Upper lobe of left lung (tissue), 6 donors: ENCODE measurements at regions not wholly inside any gene's neighbourhood (a gene's known extent, or its start where the extent isn't known, plus 50 kb on each side); places are given as distances from the start of the nearest gene placed in this dataset.
"Not testable (repeated sequence)": the region's sequence is repeated elsewhere in the genome, so short reads cannot be mapped to it uniquely, and the experiment has no call there.

ENCODE experiments used
- ATAC-seq, 2 donors: fragments of 200-7000 bp; cut with Tn5 transposase; one replicate each; pipeline ENCODE4 v1.9.1; 2022; ENCODE audit warnings: mild to moderate bottlenecking in 2 of 2, moderate library complexity in 2 of 2; ENCODE audit not compliant: low FRiP score in 2 of 2
- DNase-seq, 2 donors: peaks; one replicate each; pipeline ENCODE4 v3.0.0-alpha.2; 2019 to 2020
- H3K27ac ChIP-seq, 4 donors: fragments of 200-600 bp; sonication (generic); one replicate each; pipeline ENCODE4 v1.5.1; 2016 to 2019
- H3K27me3 ChIP-seq, 4 donors: fragments of 200-600 bp; sonication (generic); one replicate each; pipeline ENCODE4 v1.5.1; 2017 to 2019
- H3K36me3 ChIP-seq, 4 donors: fragments of 200-600 bp; sonication (generic); one replicate each; pipeline ENCODE4 v1.5.1; 2016 to 2019
- H3K4me1 ChIP-seq, 4 donors: fragments of 200-600 bp; sonication (generic); one replicate each; pipeline ENCODE4 v1.5.1; 2018 to 2019
- H3K4me3 ChIP-seq, 4 donors: fragments of 200-600 bp; sonication (generic); one replicate each; pipeline ENCODE4 v1.5.1; 2017 to 2019; ENCODE audit warnings: mild to moderate bottlenecking in 2 of 4, moderate library complexity in 1 of 4
- H3K9me3 ChIP-seq, 4 donors: fragments of 200-600 bp; sonication (generic); one replicate each; pipeline ENCODE4 v1.5.1; 2018 to 2019
- EP300 ChIP-seq, 4 donors: sonication (generic); formaldehyde crosslinking; IDR thresholded peaks; one replicate each; pipeline ENCODE4 v1.5.1; 2017; ENCODE audit warnings: antibody characterized with exemption in 4 of 4, control low read depth in 2 of 4
- POLR2A ChIP-seq, 4 donors: fragments of 450-650 bp; IDR thresholded peaks; one replicate each; pipeline ENCODE4 v1.5.1; 2016 to 2017; ENCODE audit warnings: antibody characterized with exemption in 4 of 4, mild to moderate bottlenecking in 2 of 4
- POLR2AphosphoS5 ChIP-seq, 2 donors: sonication (generic); formaldehyde crosslinking; IDR thresholded peaks; one replicate each; pipeline ENCODE4 v1.5.1; 2017; ENCODE audit warnings: antibody characterized with exemption in 2 of 2
- WGBS, 2 donors: methylation state at CpG; one replicate each; pipeline ENCODE4 v1.1.5; 2017 to 2018; 5-methylcytosine and 5-hydroxymethylcytosine counted together
- TF ChIP-seq, protein P1 (sequence below), 6 experiments: fragments of 450-650 bp in 4 of 6; fragments of 200-600 bp in 2 of 6; sonication (generic) in 2 of 6; IDR thresholded peaks; one replicate each; pipeline ENCODE4 v1.5.1; 2016 to 2019; ENCODE audit warnings: antibody characterized with exemption in 6 of 6
- donor health status: DM: no; HTN: no; CAD: no; lungs with moderate emphysema.
- donor health status: DM: no; HTN: yes; CAD: no; lungs with severe emphysema.

DNA sequence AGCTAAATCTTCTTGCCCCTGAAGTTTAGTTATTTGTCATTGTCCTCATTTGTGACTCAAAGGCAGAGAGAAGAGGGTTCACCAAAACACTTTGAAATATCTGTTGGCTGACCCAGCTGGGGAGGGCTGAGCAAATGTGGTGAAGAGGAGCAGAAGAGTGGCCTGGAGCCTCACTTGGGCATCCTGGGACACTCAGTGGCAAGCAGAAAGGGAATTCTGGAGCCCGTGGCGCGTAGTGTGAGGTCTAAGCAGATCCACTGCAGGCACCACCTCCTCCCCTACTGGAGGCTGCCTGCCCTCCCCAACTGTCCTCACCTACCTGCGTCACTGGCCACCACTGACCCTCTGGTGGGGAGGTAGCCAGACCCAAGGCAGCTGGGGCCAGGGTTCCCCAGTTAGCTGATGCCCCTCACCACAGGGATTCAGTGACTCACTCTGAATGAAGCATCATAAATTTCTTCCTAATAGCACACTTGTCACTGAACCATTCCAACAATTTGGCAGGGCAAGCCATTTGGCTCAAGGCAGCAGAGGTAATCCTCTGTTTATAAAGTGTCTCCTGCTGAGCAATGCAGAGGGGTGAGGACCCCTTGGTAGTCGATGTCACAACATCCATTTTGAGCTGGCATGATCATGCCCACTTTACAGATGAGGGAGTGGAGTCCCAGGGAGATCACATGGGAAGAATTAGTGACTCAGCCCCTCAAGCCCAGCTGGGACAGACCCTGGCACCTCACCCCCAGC is 80.3 kb downstream of the NENF start:
- H3K9me3 ChIP-seq = no peaks in the 10 kb centered on the region
- H3K4me3 ChIP-seq = no peak overlapping the region
- 79 to 81% methylated on average over 4 to 5 of the region's 5 CpGs for WGBS, 2 donors
- peaks cover 0 to 21% (median 0%) of the 10 kb centered on the region in 4 donors for H3K27me3 ChIP-seq
- no peaks in the 10 kb centered on the region for H3K36me3 ChIP-seq
- TF ChIP-seq, protein P1, sequence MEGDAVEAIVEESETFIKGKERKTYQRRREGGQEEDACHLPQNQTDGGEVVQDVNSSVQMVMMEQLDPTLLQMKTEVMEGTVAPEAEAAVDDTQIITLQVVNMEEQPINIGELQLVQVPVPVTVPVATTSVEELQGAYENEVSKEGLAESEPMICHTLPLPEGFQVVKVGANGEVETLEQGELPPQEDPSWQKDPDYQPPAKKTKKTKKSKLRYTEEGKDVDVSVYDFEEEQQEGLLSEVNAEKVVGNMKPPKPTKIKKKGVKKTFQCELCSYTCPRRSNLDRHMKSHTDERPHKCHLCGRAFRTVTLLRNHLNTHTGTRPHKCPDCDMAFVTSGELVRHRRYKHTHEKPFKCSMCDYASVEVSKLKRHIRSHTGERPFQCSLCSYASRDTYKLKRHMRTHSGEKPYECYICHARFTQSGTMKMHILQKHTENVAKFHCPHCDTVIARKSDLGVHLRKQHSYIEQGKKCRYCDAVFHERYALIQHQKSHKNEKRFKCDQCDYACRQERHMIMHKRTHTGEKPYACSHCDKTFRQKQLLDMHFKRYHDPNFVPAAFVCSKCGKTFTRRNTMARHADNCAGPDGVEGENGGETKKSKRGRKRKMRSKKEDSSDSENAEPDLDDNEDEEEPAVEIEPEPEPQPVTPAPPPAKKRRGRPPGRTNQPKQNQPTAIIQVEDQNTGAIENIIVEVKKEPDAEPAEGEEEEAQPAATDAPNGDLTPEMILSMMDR (IDR thresholded peaks at IDR 0.05) = no peak
- no peak for TF ChIP-seq EP300 (IDR thresholded peaks at IDR 0.05)
- no peak for TF ChIP-seq POLR2A (IDR thresholded peaks at IDR 0.05)
- no peak for TF ChIP-seq POLR2AphosphoS5 (IDR thresholded peaks at IDR 0.05)
- DNase-seq (no peak), ATAC-seq (no peak)
- no peak overlapping the region for H3K27ac ChIP-seq
- H3K4me1 ChIP-seq = peaks cover 11 to 19% (median 15%) of the 10 kb centered on the region in 4 donors

DNA sequence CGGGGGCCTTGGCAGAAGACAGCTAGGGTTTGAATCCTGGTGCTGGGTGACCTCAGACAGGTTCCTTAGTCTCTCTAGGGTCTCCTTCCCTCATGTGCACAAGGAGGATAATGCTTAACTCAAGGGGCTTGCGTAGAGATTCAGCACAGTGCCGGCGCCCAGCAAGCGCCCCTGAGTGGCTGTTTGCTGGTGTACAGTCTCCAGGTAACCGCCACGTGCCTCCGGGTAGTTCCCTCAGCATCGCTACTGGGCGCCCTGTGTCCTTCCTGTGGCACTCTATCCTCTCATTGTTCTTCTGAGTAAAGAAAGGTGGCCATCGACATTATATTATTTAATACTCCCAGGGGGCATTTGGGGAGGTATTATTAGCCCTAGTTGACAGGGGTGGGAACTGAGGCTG is 80.9 kb downstream of the NENF start:
- DNase-seq (peak in 1 of 2 donors; percentile 34), ATAC-seq (no peak)
- 68 to 78% methylated on average over 11 of the region's 11 CpGs for WGBS, 2 donors
- Histone ChIP-seq H3K36me3 (no peaks in the 10 kb centered on the region), H3K27me3 (peaks cover 0 to 21% (median 0%) of the 10 kb centered on the region in 4 donors), H3K9me3 (no peaks in the 10 kb centered on the region), H3K27ac (no peak overlapping the region), H3K4me3 (no peak overlapping the region), H3K4me1 (peaks cover 11 to 19% (median 15%) of the 10 kb centered on the region in 4 donors)
- TF ChIP-seq EP300 (IDR thresholded peaks at IDR 0.05) (no peak), POLR2AphosphoS5 (IDR thresholded peaks at IDR 0.05) (no peak), POLR2A (IDR thresholded peaks at IDR 0.05) (no peak)
- TF ChIP-seq, protein P1 (IDR thresholded peaks at IDR 0.05) = no peak

DNA sequence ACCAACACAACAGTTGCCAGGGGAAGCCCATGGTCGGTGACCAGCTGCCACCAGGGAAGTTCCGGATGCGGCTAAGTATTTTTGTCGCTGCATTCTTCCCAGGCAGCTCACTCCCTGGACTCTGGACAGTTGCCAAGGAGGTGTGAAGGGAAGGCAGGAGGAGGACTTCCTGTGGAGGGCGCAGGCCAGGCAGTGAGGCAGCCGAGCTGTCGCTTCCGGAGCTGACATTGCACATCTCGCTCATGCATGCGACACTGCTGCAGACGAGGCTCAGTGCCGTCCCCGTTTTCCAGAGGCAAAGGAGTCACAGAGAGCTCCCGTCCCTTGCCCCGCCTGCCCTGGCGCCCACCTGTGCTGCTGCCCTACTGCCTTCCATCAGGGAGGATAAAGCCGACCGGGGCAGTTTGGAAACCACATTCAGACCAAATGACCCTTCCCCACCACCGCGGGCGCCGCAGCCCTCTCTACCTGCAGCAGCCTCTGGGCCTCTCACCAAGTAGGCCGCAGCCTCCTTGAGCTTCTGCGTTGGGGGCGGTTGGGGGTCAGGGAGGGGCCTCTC is 81.4 kb downstream of the NENF start:
- H3K4me3 ChIP-seq = peak overlapping the region in 3 of 4 donors; percentile 1 to 39 (median 25)
- ATAC-seq = peak in 1 of 2 donors; percentile 45

DNA sequence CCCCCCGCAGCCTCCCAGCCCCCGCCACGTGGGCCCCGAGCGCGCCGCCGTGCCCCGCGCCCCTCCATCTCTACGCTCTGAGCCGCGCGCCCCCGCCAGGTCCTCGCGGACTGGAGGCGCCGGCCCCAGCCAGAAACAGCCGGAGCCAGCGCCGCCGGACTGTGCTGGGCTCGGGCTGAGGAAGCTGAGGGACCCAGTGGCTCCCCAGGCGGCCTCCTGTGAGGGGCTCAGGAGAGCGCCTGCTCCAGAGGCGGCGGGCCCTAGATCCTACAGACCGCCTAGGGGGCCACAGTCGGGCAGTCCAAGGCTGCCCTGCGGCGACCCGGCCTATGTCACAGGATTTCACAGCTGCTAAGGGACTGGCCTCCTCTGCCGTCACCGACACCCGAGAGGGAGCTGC is 82.1 kb downstream of the NENF start:
- DNase-seq = peak in 1 of 2 donors; percentile 85
- Histone ChIP-seq H3K9me3 (no peaks in the 10 kb centered on the region), H3K4me1 (peaks cover 14 to 19% (median 16%) of the 10 kb centered on the region in 4 donors), H3K27me3 (peaks cover 0 to 21% (median 0%) of the 10 kb centered on the region in 4 donors), H3K27ac (no peak overlapping the region), H3K4me3 (peak overlapping the region in 3 of 4 donors; percentile 1 to 39 (median 25)), H3K36me3 (no peaks in the 10 kb centered on the region)
- WGBS, 2 donors = 37% methylated on average over 14 of the region's 36 CpGs; no CpG with 5 or more reads in 1 of the 2 donors
- ATAC-seq = peak in 1 of 2 donors; percentile 60
- TF ChIP-seq POLR2A (IDR thresholded peaks at IDR 0.05) = no peak
- no peak for TF ChIP-seq POLR2AphosphoS5 (IDR thresholded peaks at IDR 0.05)
- no peak for TF ChIP-seq EP300 (IDR thresholded peaks at IDR 0.05)
- TF ChIP-seq, protein P1 (IDR thresholded peaks at IDR 0.05) = no peak

More for the DNA sequence above, 81.4 kb downstream of the NENF start:
- TF ChIP-seq POLR2AphosphoS5 (IDR thresholded peaks at IDR 0.05) = peak in 1 of 2 donors; percentile 21
- no peak for TF ChIP-seq POLR2A (IDR thresholded peaks at IDR 0.05)
- no peaks in the 10 kb centered on the region for H3K36me3 ChIP-seq
- no peak overlapping the region for H3K27ac ChIP-seq
- no peaks in the 10 kb centered on the region for H3K9me3 ChIP-seq
- H3K27me3 ChIP-seq = peaks cover 0 to 21% (median 0%) of the 10 kb centered on the region in 4 donors
- H3K4me1 ChIP-seq = peaks cover 14 to 19% (median 16%) of the 10 kb centered on the region in 4 donors
- peak; percentile 39 to 85 for DNase-seq
- WGBS, 2 donors = 17 to 29% methylated on average over 2 to 13 of the region's 25 CpGs

DNA sequence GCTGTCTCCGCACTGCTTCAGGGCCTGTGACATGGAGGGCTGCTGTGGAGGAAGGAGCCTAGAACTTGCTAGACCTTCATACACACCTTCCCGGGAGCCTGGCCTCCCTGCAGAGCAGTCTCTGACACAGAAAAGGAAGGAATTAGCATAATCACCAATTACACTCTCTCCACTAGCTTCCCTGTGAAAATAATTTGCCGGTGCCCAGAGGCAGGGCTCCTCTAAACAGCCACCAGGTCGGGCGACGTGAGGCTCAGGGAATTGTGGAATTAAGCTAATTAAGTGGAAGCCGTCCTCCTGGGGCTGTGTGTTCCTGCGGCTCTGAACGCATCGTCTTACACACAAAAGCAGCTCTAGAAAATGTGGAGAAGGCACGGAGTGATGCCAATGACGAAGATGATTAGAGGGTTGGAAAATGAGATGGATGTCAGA is 82.6 kb downstream of the NENF start:
- 69 to 72% methylated on average over 10 to 12 of the region's 12 CpGs for WGBS, 2 donors
- peak overlapping the region in 3 of 4 donors; percentile 1 to 39 (median 25) for H3K4me3 ChIP-seq
- no peak overlapping the region for H3K27ac ChIP-seq
- peak in 1 of 2 donors; percentile 3 for ATAC-seq
- peaks cover 14 to 19% (median 16%) of the 10 kb centered on the region in 4 donors for H3K4me1 ChIP-seq
- TF ChIP-seq, protein P1 (IDR thresholded peaks at IDR 0.05) = no peak
- TF ChIP-seq POLR2AphosphoS5 (IDR thresholded peaks at IDR 0.05) = no peak
- TF ChIP-seq EP300 (IDR thresholded peaks at IDR 0.05) = no peak
- no peak for TF ChIP-seq POLR2A (IDR thresholded peaks at IDR 0.05)
- H3K36me3 ChIP-seq = no peaks in the 10 kb centered on the region
- no peak for DNase-seq
- H3K27me3 ChIP-seq = peaks cover 0 to 21% (median 0%) of the 10 kb centered on the region in 4 donors
- H3K9me3 ChIP-seq = no peaks in the 10 kb centered on the region

DNA sequence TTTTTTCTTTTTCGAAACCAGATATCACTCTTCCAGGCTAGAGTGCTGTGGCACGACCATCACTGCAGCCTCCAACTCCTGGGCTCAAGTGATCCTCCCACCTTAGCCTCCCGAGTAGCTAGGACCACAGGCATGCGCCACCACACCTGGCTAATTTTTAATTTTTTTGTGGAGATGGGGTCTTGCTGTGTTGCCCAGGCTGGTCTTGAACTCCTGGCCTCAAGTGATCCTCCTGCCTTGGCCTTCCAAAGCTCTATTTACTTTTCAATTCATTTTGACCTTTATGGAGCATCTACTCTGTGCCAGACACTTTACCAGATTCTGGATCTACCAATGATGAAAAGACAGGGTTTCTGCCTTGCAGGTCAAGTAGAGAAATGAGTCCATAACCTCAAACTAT is 83.3 kb downstream of the NENF start:
- H3K9me3 ChIP-seq, ATAC-seq, H3K27ac ChIP-seq, H3K36me3 ChIP-seq, H3K4me3 ChIP-seq, DNase-seq: not testable (repeated sequence)
- peaks cover 0 to 21% (median 0%) of the 10 kb centered on the region in 4 donors for H3K27me3 ChIP-seq
- WGBS, 2 donors = 92 to 97% methylated on average over 4 of the region's 4 CpGs
- peaks cover 14 to 19% (median 16%) of the 10 kb centered on the region in 4 donors for H3K4me1 ChIP-seq
